Common myeloid progenitor, CD34-positive (primary cell): ENCODE measurements at regions not wholly inside any gene's neighbourhood (a gene's known extent, or its start where the extent isn't known, plus 50 kb on each side); places are given as distances from the start of the nearest gene placed in this dataset.

ENCODE experiments used
- CTCF ChIA-PET: fragments of 350-600 bp; sonication (Branson Sonifier 250); formaldehyde crosslinking; loops from one replicate; lab custom pipeline; 2021; ENCODE audit warnings: antibody characterized with exemption; lab: Charles Lee
- POLR2A ChIA-PET: fragments of 350-600 bp; sonication (Branson Sonifier 250); formaldehyde crosslinking; loops from one replicate; lab custom pipeline; 2021; ENCODE audit warnings: antibody characterized with exemption; lab: Charles Lee
- DNase-seq, 3 donors: peaks; one replicate each; pipeline versions ENCODE4 v3.0.0 to v3.0.0-alpha.2; 2013
- H3K27ac ChIP-seq, 2 experiments: 1 replicate in 1 of 2; 2 replicates in 1 of 2; pipeline ENCODE4 v1.7.0; 2013; ENCODE audit warnings: inconsistent platforms in 2 of 2, low read length in 2 of 2, mild to moderate bottlenecking in 2 of 2, low read depth in 1 of 2, moderate library complexity in 1 of 2; ENCODE audit not compliant: severe bottlenecking in 2 of 2, insufficient read depth in 1 of 2, poor library complexity in 1 of 2
- H3K27me3 ChIP-seq, 5 experiments: replicated peaks in 2 of 5; 1 replicate in 3 of 5; 2 replicates in 2 of 5; pipeline versions ENCODE4 v1.6.1 to v1.7.0; 2013; ENCODE audit warnings: low read length in 4 of 5, mild to moderate bottlenecking in 2 of 5, moderate library complexity in 2 of 5, inconsistent platforms in 1 of 5; ENCODE audit not compliant: insufficient read depth in 5 of 5, control insufficient read depth in 4 of 5
- H3K36me3 ChIP-seq, 4 experiments: 1 replicate in 2 of 4; 2 replicates in 2 of 4; pipeline versions ENCODE4 v1.6.1 to v1.7.0; 2013; ENCODE audit warnings: low read length in 3 of 4, control low read depth in 1 of 4, mild to moderate bottlenecking in 1 of 4; ENCODE audit not compliant: control insufficient read depth in 4 of 4, insufficient read depth in 4 of 4
- H3K4me1 ChIP-seq, 4 experiments: 1 replicate in 3 of 4; 2 replicates in 1 of 4; pipeline versions ENCODE4 v1.6.1 to v1.7.1; 2013; ENCODE audit warnings: low read length in 3 of 4, mild to moderate bottlenecking in 3 of 4, control low read depth in 1 of 4, inconsistent platforms in 1 of 4, moderate library complexity in 1 of 4; ENCODE audit not compliant: control insufficient read depth in 4 of 4, insufficient read depth in 4 of 4; ENCODE audit errors: control extremely low read depth in 1 of 4
- H3K4me3 ChIP-seq, 7 experiments: 1 replicate in 4 of 7; 2 replicates in 3 of 7; pipeline versions ENCODE4 v1.5.1 to v1.7.0; 2013; ENCODE audit warnings: mild to moderate bottlenecking in 7 of 7, low read length in 6 of 7, moderate library complexity in 6 of 7, inconsistent platforms in 2 of 7, low read depth in 2 of 7, control low read depth in 1 of 7; ENCODE audit not compliant: insufficient read depth in 4 of 7, control insufficient read depth in 1 of 7; ENCODE audit errors: extremely low read depth in 1 of 7
- H3K9me3 ChIP-seq, 5 experiments: 1 replicate in 4 of 5; 2 replicates in 1 of 5; pipeline versions ENCODE4 v1.6.1 to v1.7.1; 2013; ENCODE audit warnings: low read length in 4 of 5, mild to moderate bottlenecking in 2 of 5, inconsistent platforms in 1 of 5, low read depth in 1 of 5, moderate library complexity in 1 of 5; ENCODE audit not compliant: control insufficient read depth in 4 of 5, insufficient read depth in 2 of 5; ENCODE audit errors: control extremely low read depth in 1 of 5
- WGBS: methylation state at CpG from one replicate; pipeline ENCODE4 v1.1.5; 2013; ENCODE audit not compliant: insufficient coverage; 5-methylcytosine and 5-hydroxymethylcytosine counted together

- POLR2A ChIA-PET, result no interaction called here
- H3K36me3 ChIP-seq, result no peaks in the 10 kb centered on the region
- H3K27me3 ChIP-seq, result no peaks in the 10 kb centered on the region
- no peak overlapping the region for H3K27ac ChIP-seq
- no peaks in the 10 kb centered on the region for H3K4me1 ChIP-seq
- CTCF ChIA-PET, result no interaction called here
- H3K4me3 ChIP-seq, result no peak overlapping the region
- no peaks in the 10 kb centered on the region for H3K9me3 ChIP-seq
- no CpG with 5 or more reads among the region's 2 CpGs for WGBS
- no peak for DNase-seq
Measured at GRCh38 chr1:102181341-102181740, 184.6 kb upstream of the OLFM3 start.

GRCh38 chr1:102178480-102178879 is 181.8 kb upstream of the OLFM3 start:
- no peaks in the 10 kb centered on the region for H3K4me1 ChIP-seq
- no peaks in the 10 kb centered on the region for H3K36me3 ChIP-seq
- H3K27me3 ChIP-seq, result no peaks in the 10 kb centered on the region
- WGBS, result no CpG with 5 or more reads among the region's 2 CpGs
- POLR2A ChIA-PET, result no interaction called here
- no peaks in the 10 kb centered on the region for H3K9me3 ChIP-seq
- no peak overlapping the region for H3K4me3 ChIP-seq
- no peak for DNase-seq
- H3K27ac ChIP-seq, result no peak overlapping the region
- CTCF ChIA-PET, result no interaction called here

- Histone ChIP-seq H3K36me3 (no peaks in the 10 kb centered on the region), H3K27me3 (no peaks in the 10 kb centered on the region), H3K9me3 (no peaks in the 10 kb centered on the region), H3K4me1 (no peaks in the 10 kb centered on the region), H3K27ac (no peak overlapping the region), H3K4me3 (no peak overlapping the region)
- CTCF ChIA-PET, result no interaction called here
- peak in 2 of 3 donors; percentile 2 to 7 for DNase-seq
- WGBS, result 33% methylated on average over 1 of the region's 2 CpGs
- POLR2A ChIA-PET, result no interaction called here
Measured at GRCh38 chr1:102174259-102174863, 177.6 kb upstream of the OLFM3 start.

- ChIA-PET CTCF (no interaction called here), POLR2A (no interaction called here)
- no CpG with 5 or more reads among the region's 1 CpG for WGBS
- no peaks in the 10 kb centered on the region for H3K36me3 ChIP-seq
- H3K4me3 ChIP-seq, result no peak overlapping the region
- no peaks in the 10 kb centered on the region for H3K4me1 ChIP-seq
- H3K27ac ChIP-seq, result no peak overlapping the region
- H3K9me3 ChIP-seq, result no peaks in the 10 kb centered on the region
- no peak for DNase-seq
- H3K27me3 ChIP-seq, result no peaks in the 10 kb centered on the region
Measured at GRCh38 chr1:102172200-102172599, 175.5 kb upstream of the OLFM3 start.

GRCh38 chr1:102163799-102164198 is 167.1 kb upstream of the OLFM3 start:
- POLR2A ChIA-PET, result no interaction called here
- peaks cover 0 to 3% (median 0%) of the 10 kb centered on the region in 5 experiments for H3K27me3 ChIP-seq
- H3K36me3 ChIP-seq, result no peaks in the 10 kb centered on the region
- no peaks in the 10 kb centered on the region for H3K4me1 ChIP-seq
- no CpG with 5 or more reads among the region's 1 CpG for WGBS
- CTCF ChIA-PET, result no interaction called here
- no peaks in the 10 kb centered on the region for H3K9me3 ChIP-seq
- no peak overlapping the region for H3K4me3 ChIP-seq
- no peak overlapping the region for H3K27ac ChIP-seq
- DNase-seq, result no peak

- Histone ChIP-seq H3K4me1 (no peaks in the 10 kb centered on the region), H3K36me3 (no peaks in the 10 kb centered on the region), H3K27ac (no peak overlapping the region), H3K27me3 (no peaks in the 10 kb centered on the region), H3K9me3 (no peaks in the 10 kb centered on the region), H3K4me3 (no peak overlapping the region)
- WGBS, result no CpG with 5 or more reads among the region's 3 CpGs
- ChIA-PET POLR2A (no interaction called here), CTCF (no interaction called here)
- no peak for DNase-seq
Measured at GRCh38 chr1:102151242-102151641, 154.5 kb upstream of the OLFM3 start.

GRCh38 chr1:102120910-102121309 is 124.2 kb upstream of the OLFM3 start:
- H3K4me3 ChIP-seq, result no peak overlapping the region
- H3K27me3 ChIP-seq, result no peaks in the 10 kb centered on the region
- H3K27ac ChIP-seq, result no peak overlapping the region
- no peaks in the 10 kb centered on the region for H3K4me1 ChIP-seq
- H3K9me3 ChIP-seq, result no peaks in the 10 kb centered on the region
- no peak for DNase-seq
- 93% methylated on average over 4 of the region's 4 CpGs for WGBS
- no peaks in the 10 kb centered on the region for H3K36me3 ChIP-seq
- POLR2A ChIA-PET, result no interaction called here
- CTCF ChIA-PET, result no interaction called here
